ENCODE measurements at regions not wholly inside any gene's neighbourhood (a gene's known extent, or its start where the extent isn't known, plus 50 kb on each side); places are given as distances from the start of the nearest gene placed in this dataset.
A peak's percentile ranks its signal among the peaks of the same experiment; 100 is the strongest.

- DNase-seq = no peak
Measured at GRCh38 chr9:80163889-80164288, 592.1 kb downstream of the TLE4 start.

- no peak for DNase-seq
Measured at GRCh38 chr9:80158554-80159170, 586.9 kb downstream of the TLE4 start.

GRCh38 chr9:80158131-80158530 is 586.4 kb downstream of the TLE4 start:
- DNase-seq = no peak

- DNase-seq = no peak
Measured at GRCh38 chr9:80157561-80157983, 585.8 kb downstream of the TLE4 start.

- DNase-seq = no peak
Measured at GRCh38 chr9:80156756-80157472, 585.1 kb downstream of the TLE4 start.

GRCh38 chr9:80156262-80156661 is 584.5 kb downstream of the TLE4 start:
- DNase-seq = no peak

- no peak for DNase-seq
Measured at GRCh38 chr9:80147866-80148265, 576.1 kb downstream of the TLE4 start.

GRCh38 chr9:80146466-80146865 is 574.7 kb downstream of the TLE4 start:
- DNase-seq = peak; percentile 59

- no peak for DNase-seq
Measured at GRCh38 chr9:80144856-80145255, 573.1 kb downstream of the TLE4 start.

GRCh38 chr9:80144406-80144805 is 572.6 kb downstream of the TLE4 start:
- no peak for DNase-seq

GRCh38 chr9:80143899-80144298 is 572.1 kb downstream of the TLE4 start:
- DNase-seq = no peak

- DNase-seq = no peak
Measured at GRCh38 chr9:80134487-80134886, 562.7 kb downstream of the TLE4 start.

GRCh38 chr9:80131627-80132026 is 559.9 kb downstream of the TLE4 start:
- no peak for DNase-seq

- no peak for DNase-seq
Measured at GRCh38 chr9:80127920-80128319, 556.2 kb downstream of the TLE4 start.

- DNase-seq = no peak
Measured at GRCh38 chr9:80125731-80126264, 554.0 kb downstream of the TLE4 start.

GRCh38 chr9:80117031-80117430 is 545.3 kb downstream of the TLE4 start:
- DNase-seq = no peak

GRCh38 chr9:80114241-80114640 is 542.5 kb downstream of the TLE4 start:
- DNase-seq = no peak

GRCh38 chr9:80107931-80108660 is 536.3 kb downstream of the TLE4 start:
- DNase-seq = no peak

- no peak for DNase-seq
Measured at GRCh38 chr9:80097476-80097875, 525.7 kb downstream of the TLE4 start.

GRCh38 chr9:80094176-80094771 is 522.5 kb downstream of the TLE4 start:
- DNase-seq = no peak

- DNase-seq = no peak
Measured at GRCh38 chr9:80093695-80094094, 521.9 kb downstream of the TLE4 start.

GRCh38 chr9:80091526-80091925 is 519.8 kb downstream of the TLE4 start:
- no peak for DNase-seq

- no peak for DNase-seq
Measured at GRCh38 chr9:80090317-80090716, 518.6 kb downstream of the TLE4 start.
